ENCODE measurements at regions not wholly inside any gene's neighbourhood (a gene's known extent, or its start where the extent isn't known, plus 50 kb on each side); places are given as distances from the start of the nearest gene placed in this dataset.

GRCh38 chr13:58097831-58098230 is 466.3 kb downstream of the PCDH17 start:
- DNase-seq (ENCODE audit: low read depth, low spot score): no peak
- H3K36me3 ChIP-seq (ENCODE audit: insufficient read depth, insufficient read length, low read length): no peaks in the 10 kb centered on the region
- no peaks in the 10 kb centered on the region for H3K9me3 ChIP-seq (ENCODE audit: insufficient read depth, low read length)
- no peaks in the 10 kb centered on the region for H3K27me3 ChIP-seq (ENCODE audit: insufficient read depth, insufficient read length)
- no peak overlapping the region for H3K9ac ChIP-seq (ENCODE audit: insufficient read length, low read depth)
- TF ChIP-seq ZNF274 (IDR thresholded peaks at IDR 0.05; ENCODE audit: low read depth, low read length): no peak
- no peak for TF ChIP-seq YY1 (IDR thresholded peaks at IDR 0.05; ENCODE audit: insufficient read depth, insufficient read length)
- TF ChIP-seq SUZ12 (IDR thresholded peaks at IDR 0.05; ENCODE audit: extremely low read depth, insufficient read depth, insufficient read length): no peak
- H3K4me1 ChIP-seq (ENCODE audit: insufficient read depth, insufficient read length): no peaks in the 10 kb centered on the region
- H3K4me3 ChIP-seq (ENCODE audit: insufficient read length, low read depth): no peak overlapping the region

- H3K4me3 ChIP-seq (ENCODE audit: insufficient read length, low read depth): no peak overlapping the region
- no peaks in the 10 kb centered on the region for H3K9me3 ChIP-seq (ENCODE audit: insufficient read depth, low read length)
- no peak for DNase-seq (ENCODE audit: low read depth, low spot score)
- no peak overlapping the region for H3K9ac ChIP-seq (ENCODE audit: insufficient read length, low read depth)
- no peaks in the 10 kb centered on the region for H3K36me3 ChIP-seq (ENCODE audit: insufficient read depth, insufficient read length, low read length)
- no peak for TF ChIP-seq ZNF274 (IDR thresholded peaks at IDR 0.05; ENCODE audit: low read depth, low read length)
- no peak for TF ChIP-seq YY1 (IDR thresholded peaks at IDR 0.05; ENCODE audit: insufficient read depth, insufficient read length)
- H3K4me1 ChIP-seq (ENCODE audit: insufficient read depth, insufficient read length): no peaks in the 10 kb centered on the region
- no peaks in the 10 kb centered on the region for H3K27me3 ChIP-seq (ENCODE audit: insufficient read depth, insufficient read length)
Measured at GRCh38 chr13:58119351-58119750, 487.8 kb downstream of the PCDH17 start.

GRCh38 chr13:58119804-58120203 is 488.3 kb downstream of the PCDH17 start:
- no peaks in the 10 kb centered on the region for H3K9me3 ChIP-seq (ENCODE audit: insufficient read depth, low read length)
- no peak overlapping the region for H3K9ac ChIP-seq (ENCODE audit: insufficient read length, low read depth)
- H3K27me3 ChIP-seq (ENCODE audit: insufficient read depth, insufficient read length): no peaks in the 10 kb centered on the region
- no peak for TF ChIP-seq YY1 (IDR thresholded peaks at IDR 0.05; ENCODE audit: insufficient read depth, insufficient read length)
- no peak for TF ChIP-seq SUZ12 (IDR thresholded peaks at IDR 0.05; ENCODE audit: extremely low read depth, insufficient read depth, insufficient read length)
- TF ChIP-seq ZNF274 (IDR thresholded peaks at IDR 0.05; ENCODE audit: low read depth, low read length): no peak
- H3K36me3 ChIP-seq (ENCODE audit: insufficient read depth, insufficient read length, low read length): no peaks in the 10 kb centered on the region
- H3K4me3 ChIP-seq (ENCODE audit: insufficient read length, low read depth): no peak overlapping the region
- no peak for DNase-seq (ENCODE audit: low read depth, low spot score)
- H3K4me1 ChIP-seq (ENCODE audit: insufficient read depth, insufficient read length): no peaks in the 10 kb centered on the region

- H3K4me3 ChIP-seq (ENCODE audit: insufficient read length, low read depth): no peak overlapping the region
- H3K36me3 ChIP-seq (ENCODE audit: insufficient read depth, insufficient read length, low read length): no peaks in the 10 kb centered on the region
- DNase-seq (ENCODE audit: low read depth, low spot score): no peak
- H3K9ac ChIP-seq (ENCODE audit: insufficient read length, low read depth): no peak overlapping the region
- H3K4me1 ChIP-seq (ENCODE audit: insufficient read depth, insufficient read length): no peaks in the 10 kb centered on the region
- H3K9me3 ChIP-seq (ENCODE audit: insufficient read depth, low read length): no peaks in the 10 kb centered on the region
- H3K27me3 ChIP-seq (ENCODE audit: insufficient read depth, insufficient read length): no peaks in the 10 kb centered on the region
- TF ChIP-seq YY1 (IDR thresholded peaks at IDR 0.05; ENCODE audit: insufficient read depth, insufficient read length) (no peak), SUZ12 (IDR thresholded peaks at IDR 0.05; ENCODE audit: extremely low read depth, insufficient read depth, insufficient read length) (no peak), ZNF274 (IDR thresholded peaks at IDR 0.05; ENCODE audit: low read depth, low read length) (no peak)
Measured at GRCh38 chr13:58126496-58126895, 495.0 kb downstream of the PCDH17 start.

GRCh38 chr13:58134012-58134411 is 502.5 kb downstream of the PCDH17 start:
- Histone ChIP-seq H3K9me3 (ENCODE audit: insufficient read depth, low read length) (no peaks in the 10 kb centered on the region), H3K36me3 (ENCODE audit: insufficient read depth, insufficient read length, low read length) (no peaks in the 10 kb centered on the region), H3K4me1 (ENCODE audit: insufficient read depth, insufficient read length) (no peaks in the 10 kb centered on the region), H3K27me3 (ENCODE audit: insufficient read depth, insufficient read length) (no peaks in the 10 kb centered on the region), H3K4me3 (ENCODE audit: insufficient read length, low read depth) (no peak overlapping the region), H3K9ac (ENCODE audit: insufficient read length, low read depth) (no peak overlapping the region)
- no peak for DNase-seq (ENCODE audit: low read depth, low spot score)
- TF ChIP-seq SUZ12 (IDR thresholded peaks at IDR 0.05; ENCODE audit: extremely low read depth, insufficient read depth, insufficient read length): no peak
- no peak for TF ChIP-seq YY1 (IDR thresholded peaks at IDR 0.05; ENCODE audit: insufficient read depth, insufficient read length)
- no peak for TF ChIP-seq ZNF274 (IDR thresholded peaks at IDR 0.05; ENCODE audit: low read depth, low read length)

GRCh38 chr13:58134525-58134924 is 503.0 kb downstream of the PCDH17 start:
- DNase-seq (ENCODE audit: low read depth, low spot score): no peak
- TF ChIP-seq SUZ12 (IDR thresholded peaks at IDR 0.05; ENCODE audit: extremely low read depth, insufficient read depth, insufficient read length) (no peak), YY1 (IDR thresholded peaks at IDR 0.05; ENCODE audit: insufficient read depth, insufficient read length) (no peak), ZNF274 (IDR thresholded peaks at IDR 0.05; ENCODE audit: low read depth, low read length) (no peak)
- no peak overlapping the region for H3K9ac ChIP-seq (ENCODE audit: insufficient read length, low read depth)

GRCh38 chr13:58142952-58143351 is 511.4 kb downstream of the PCDH17 start:
- Histone ChIP-seq H3K9me3 (ENCODE audit: insufficient read depth, low read length) (no peaks in the 10 kb centered on the region), H3K9ac (ENCODE audit: insufficient read length, low read depth) (no peak overlapping the region), H3K4me1 (ENCODE audit: insufficient read depth, insufficient read length) (no peaks in the 10 kb centered on the region), H3K4me3 (ENCODE audit: insufficient read length, low read depth) (no peak overlapping the region), H3K27me3 (ENCODE audit: insufficient read depth, insufficient read length) (no peaks in the 10 kb centered on the region), H3K36me3 (ENCODE audit: insufficient read depth, insufficient read length, low read length) (no peaks in the 10 kb centered on the region)
- DNase-seq (ENCODE audit: low read depth, low spot score): no peak
- TF ChIP-seq ZNF274 (IDR thresholded peaks at IDR 0.05; ENCODE audit: low read depth, low read length) (no peak), YY1 (IDR thresholded peaks at IDR 0.05; ENCODE audit: insufficient read depth, insufficient read length) (no peak), SUZ12 (IDR thresholded peaks at IDR 0.05; ENCODE audit: extremely low read depth, insufficient read depth, insufficient read length) (no peak)

More at GRCh38 chr13:58134525-58134924, 503.0 kb downstream of the PCDH17 start:
- Histone ChIP-seq H3K27me3 (ENCODE audit: insufficient read depth, insufficient read length) (no peaks in the 10 kb centered on the region), H3K4me3 (ENCODE audit: insufficient read length, low read depth) (no peak overlapping the region), H3K9me3 (ENCODE audit: insufficient read depth, low read length) (no peaks in the 10 kb centered on the region), H3K36me3 (ENCODE audit: insufficient read depth, insufficient read length, low read length) (no peaks in the 10 kb centered on the region), H3K4me1 (ENCODE audit: insufficient read depth, insufficient read length) (no peaks in the 10 kb centered on the region)

GRCh38 chr13:58144616-58145015 is 513.1 kb downstream of the PCDH17 start:
- H3K4me1 ChIP-seq (ENCODE audit: insufficient read depth, insufficient read length): no peaks in the 10 kb centered on the region
- H3K4me3 ChIP-seq (ENCODE audit: insufficient read length, low read depth): no peak overlapping the region
- H3K36me3 ChIP-seq (ENCODE audit: insufficient read depth, insufficient read length, low read length): no peaks in the 10 kb centered on the region
- DNase-seq (ENCODE audit: low read depth, low spot score): no peak
- no peaks in the 10 kb centered on the region for H3K9me3 ChIP-seq (ENCODE audit: insufficient read depth, low read length)
- no peaks in the 10 kb centered on the region for H3K27me3 ChIP-seq (ENCODE audit: insufficient read depth, insufficient read length)
- H3K9ac ChIP-seq (ENCODE audit: insufficient read length, low read depth): no peak overlapping the region
- TF ChIP-seq ZNF274 (IDR thresholded peaks at IDR 0.05; ENCODE audit: low read depth, low read length) (no peak), YY1 (IDR thresholded peaks at IDR 0.05; ENCODE audit: insufficient read depth, insufficient read length) (no peak), SUZ12 (IDR thresholded peaks at IDR 0.05; ENCODE audit: extremely low read depth, insufficient read depth, insufficient read length) (no peak)

Measured in NT2/D1 (cell line).